OCI-LY3 (cell line): ENCODE measurements at regions not wholly inside any gene's neighbourhood (a gene's known extent, or its start where the extent isn't known, plus 50 kb on each side); places are given as distances from the start of the nearest gene placed in this dataset.

ENCODE experiments used
- H2AFZ ChIP-seq: fragments of 200-600, 300-600 bp; shearing (Covaris generic); 2 replicates; pipeline ENCODE4 v1.6.0; 2014; ENCODE audit warnings: antibody characterized with exemption, low read depth, low read length
- H3K27ac ChIP-seq: fragments of 200-600, 300-600 bp; sonication (generic); 2 replicates; pipeline ENCODE4 v1.5.1; 2014; ENCODE audit warnings: mild to moderate bottlenecking, low read length, moderate library complexity, mixed read lengths
- H3K27me3 ChIP-seq: fragments of 200-600, 300-600 bp; sonication (generic); 2 replicates; pipeline ENCODE4 v1.6.1; 2014; ENCODE audit warnings: low read depth, low read length, mixed read lengths
- H3K36me3 ChIP-seq: fragments of 200-600, 300-600 bp; sonication (generic); replicated peaks from 2 replicates; pipeline ENCODE3; 2014; ENCODE audit warnings: low read depth, low read length, mixed read lengths
- H3K4me1 ChIP-seq: fragments of 300-600, 200-600 bp; sonication (generic); 2 replicates; pipeline ENCODE4 v1.6.1; 2014; ENCODE audit warnings: low read length, mixed read lengths
- H3K4me2 ChIP-seq: fragments of 200-600, 300-600 bp; sonication (generic); 2 replicates; pipeline ENCODE4 v1.6.1; 2014; ENCODE audit warnings: low read length, mixed read lengths
- H3K4me3 ChIP-seq: fragments of 300-600, 200-600 bp; sonication (generic); 2 replicates; pipeline ENCODE4 v1.5.1; 2014; ENCODE audit warnings: antibody characterized with exemption, mild to moderate bottlenecking, low read length, moderate library complexity
- H3K79me2 ChIP-seq: fragments of 300-600, 200-600 bp; shearing (Covaris generic); 2 replicates; pipeline ENCODE4 v1.6.1; 2014; ENCODE audit warnings: mild to moderate bottlenecking, low read length, mixed read lengths
- H3K9ac ChIP-seq: fragments of 300-600, 200-600 bp; shearing (Covaris generic); 2 replicates; pipeline ENCODE4 v1.6.0; 2014; ENCODE audit warnings: mild to moderate bottlenecking, low read length, moderate library complexity
- H3K9me3 ChIP-seq: fragments of 200-600, 300-600 bp; shearing (Covaris generic); 2 replicates; pipeline ENCODE4 v1.6.1; 2014; ENCODE audit warnings: low read length, mixed read lengths; ENCODE audit not compliant: insufficient read depth
- H4K20me1 ChIP-seq: fragments of 200-600, 300-600 bp; sonication (generic); 2 replicates; pipeline ENCODE4 v1.6.1; 2016; ENCODE audit warnings: low read length, mixed read lengths; ENCODE audit not compliant: insufficient read depth
- EZH2phosphoT487 ChIP-seq: fragments of 200-600 bp; shearing (Covaris generic); IDR thresholded peaks from 2 replicates; pipeline ENCODE4 v1.6.1; 2018; ENCODE audit warnings: antibody characterized with exemption, mixed run types, low read depth
- TF ChIP-seq, protein P1 (sequence below): fragments of 200-600, 300-600 bp; sonication (generic); IDR thresholded peaks from 2 replicates; pipeline ENCODE4 v1.5.1; 2014; ENCODE audit warnings: antibody characterized with exemption, low read length, low read depth

DNA sequence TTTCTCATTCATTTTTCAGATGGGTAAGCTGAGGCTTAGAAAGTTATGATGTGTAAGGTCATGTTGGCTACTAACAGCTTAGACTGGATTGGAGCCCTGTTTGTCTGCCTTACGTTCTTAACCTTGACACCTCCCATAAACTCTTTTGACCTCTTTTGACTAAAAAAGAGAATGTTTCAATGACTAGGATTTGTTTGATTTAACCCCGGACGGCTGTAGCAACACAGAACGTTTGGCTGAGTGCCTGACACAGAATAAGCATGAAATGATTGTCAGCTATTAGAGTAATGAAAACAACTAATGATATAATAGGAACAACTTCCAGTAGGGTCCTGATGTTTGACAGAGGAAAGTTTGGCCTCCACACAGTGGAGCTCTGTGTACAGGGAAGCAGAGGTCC lies 83.3 kb upstream of the PDZD8 start:
- Histone ChIP-seq H3K4me1 (peaks cover 5% of the 10 kb centered on the region; the same call in 1 of the 2 replicates), H3K4me2 (no peak overlapping the region), H3K27ac (no peak overlapping the region), H3K79me2 (no peaks in the 10 kb centered on the region), H4K20me1 (no peaks in the 10 kb centered on the region), H3K9ac (no peak overlapping the region), H3K4me3 (no peak overlapping the region), H2AFZ (no peak overlapping the region), H3K27me3 (no peaks in the 10 kb centered on the region), H3K9me3 (no peaks in the 10 kb centered on the region), H3K36me3 (no peaks in the 10 kb centered on the region)
- TF ChIP-seq, protein P1, sequence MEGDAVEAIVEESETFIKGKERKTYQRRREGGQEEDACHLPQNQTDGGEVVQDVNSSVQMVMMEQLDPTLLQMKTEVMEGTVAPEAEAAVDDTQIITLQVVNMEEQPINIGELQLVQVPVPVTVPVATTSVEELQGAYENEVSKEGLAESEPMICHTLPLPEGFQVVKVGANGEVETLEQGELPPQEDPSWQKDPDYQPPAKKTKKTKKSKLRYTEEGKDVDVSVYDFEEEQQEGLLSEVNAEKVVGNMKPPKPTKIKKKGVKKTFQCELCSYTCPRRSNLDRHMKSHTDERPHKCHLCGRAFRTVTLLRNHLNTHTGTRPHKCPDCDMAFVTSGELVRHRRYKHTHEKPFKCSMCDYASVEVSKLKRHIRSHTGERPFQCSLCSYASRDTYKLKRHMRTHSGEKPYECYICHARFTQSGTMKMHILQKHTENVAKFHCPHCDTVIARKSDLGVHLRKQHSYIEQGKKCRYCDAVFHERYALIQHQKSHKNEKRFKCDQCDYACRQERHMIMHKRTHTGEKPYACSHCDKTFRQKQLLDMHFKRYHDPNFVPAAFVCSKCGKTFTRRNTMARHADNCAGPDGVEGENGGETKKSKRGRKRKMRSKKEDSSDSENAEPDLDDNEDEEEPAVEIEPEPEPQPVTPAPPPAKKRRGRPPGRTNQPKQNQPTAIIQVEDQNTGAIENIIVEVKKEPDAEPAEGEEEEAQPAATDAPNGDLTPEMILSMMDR: no peak
- no peak for TF ChIP-seq EZH2phosphoT487

DNA sequence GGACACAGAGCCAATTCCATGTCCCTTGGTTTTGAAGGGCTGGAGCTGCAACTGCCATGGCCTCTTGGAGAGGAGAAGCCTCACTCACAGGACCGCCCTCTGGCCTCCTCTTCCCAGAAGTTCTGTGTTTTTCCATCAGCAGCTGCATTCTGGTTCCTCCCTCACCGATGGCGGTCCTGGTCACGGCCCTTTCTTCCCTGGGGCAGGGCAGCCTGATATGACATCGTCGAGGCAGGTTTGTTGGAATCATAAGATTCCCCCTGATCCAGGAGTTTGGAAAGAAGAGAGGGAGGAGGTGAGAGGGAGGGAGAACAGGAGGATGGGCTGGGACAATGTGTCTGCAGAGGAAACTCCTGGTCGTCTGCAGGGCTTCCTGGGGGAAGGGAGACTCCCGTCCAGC lies 82.7 kb upstream of the PDZD8 start:
- no peak overlapping the region for H3K4me3 ChIP-seq

DNA sequence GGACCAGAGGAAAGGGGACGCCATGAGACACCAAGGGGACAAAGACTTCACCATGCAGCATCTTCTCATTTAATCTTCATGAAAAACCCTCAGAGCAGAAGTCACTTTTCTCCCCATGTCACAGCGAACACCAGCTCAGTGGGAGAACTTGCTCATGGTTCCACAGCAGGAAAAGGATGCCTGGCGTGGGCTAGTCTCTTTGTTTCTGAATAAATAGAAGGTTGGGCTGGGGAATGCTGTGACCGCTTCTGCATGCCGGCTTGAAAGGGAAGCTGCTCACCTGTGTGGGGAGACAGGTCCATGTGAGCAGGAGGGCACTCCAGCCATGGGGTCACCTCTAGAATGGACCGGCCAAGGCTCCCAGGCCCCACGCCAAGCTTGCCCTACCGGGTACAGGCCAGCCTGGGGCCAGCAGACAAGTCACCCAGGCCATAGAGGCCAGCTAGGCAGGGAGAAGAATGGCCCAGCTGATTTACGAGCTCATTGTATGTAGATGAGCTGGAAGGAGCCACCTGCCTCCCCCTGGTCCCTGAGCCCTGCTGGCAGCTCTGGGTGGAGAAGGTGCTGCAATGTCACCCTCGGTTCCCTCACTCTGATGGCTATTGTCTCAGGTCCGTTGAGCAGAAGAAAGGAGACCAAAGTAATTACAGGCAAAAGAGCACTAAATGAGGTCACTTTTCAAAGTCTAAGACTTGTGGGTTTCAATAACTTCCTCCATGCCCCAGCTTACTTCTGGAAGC lies 82.0 kb upstream of the PDZD8 start:
- H3K9me3 ChIP-seq: no peaks in the 10 kb centered on the region
- TF ChIP-seq, protein P1: no peak
- TF ChIP-seq EZH2phosphoT487: no peak
- H3K27ac ChIP-seq: no peak overlapping the region
- H2AFZ ChIP-seq: no peak overlapping the region
- H3K9ac ChIP-seq: no peak overlapping the region
- no peaks in the 10 kb centered on the region for H3K27me3 ChIP-seq
- H4K20me1 ChIP-seq: no peaks in the 10 kb centered on the region
- no peak overlapping the region for H3K4me3 ChIP-seq
- H3K36me3 ChIP-seq: no peaks in the 10 kb centered on the region
- no peaks in the 10 kb centered on the region for H3K79me2 ChIP-seq
- peaks cover 5% of the 10 kb centered on the region; the same call in 1 of the 2 replicates for H3K4me1 ChIP-seq
- no peak overlapping the region for H3K4me2 ChIP-seq

More for the DNA sequence above, 82.7 kb upstream of the PDZD8 start:
- Histone ChIP-seq H3K9ac (no peak overlapping the region), H3K4me2 (no peak overlapping the region), H3K4me1 (peaks cover 5% of the 10 kb centered on the region; the same call in 1 of the 2 replicates), H4K20me1 (no peaks in the 10 kb centered on the region), H3K27me3 (no peaks in the 10 kb centered on the region), H2AFZ (no peak overlapping the region), H3K36me3 (no peaks in the 10 kb centered on the region), H3K79me2 (no peaks in the 10 kb centered on the region), H3K27ac (no peak overlapping the region), H3K9me3 (no peaks in the 10 kb centered on the region)
- TF ChIP-seq EZH2phosphoT487: no peak
- TF ChIP-seq, protein P1: no peak

DNA sequence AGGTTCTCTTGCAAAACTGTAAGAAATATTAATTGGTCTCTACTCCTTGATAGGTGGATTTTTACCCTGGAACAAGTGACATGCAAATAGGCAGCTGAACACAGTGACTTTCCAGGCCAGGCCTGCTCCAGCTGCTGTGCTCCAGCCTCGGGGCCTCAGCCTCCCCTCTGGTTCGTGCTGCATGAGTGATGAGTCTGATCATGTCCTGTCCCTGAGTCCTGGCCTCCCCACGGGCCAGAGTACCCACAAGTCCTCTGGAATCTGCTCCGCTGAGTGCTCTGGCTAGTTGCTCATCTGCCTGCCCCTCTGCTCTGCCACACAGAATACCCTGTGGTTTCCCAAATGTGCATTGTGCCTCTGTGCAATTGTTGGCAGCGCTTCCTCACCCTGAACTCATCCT lies 80.1 kb upstream of the PDZD8 start:
- Histone ChIP-seq H3K27me3 (no peaks in the 10 kb centered on the region), H2AFZ (no peak overlapping the region), H3K9me3 (no peaks in the 10 kb centered on the region), H3K9ac (no peak overlapping the region), H3K27ac (no peak overlapping the region), H3K36me3 (no peaks in the 10 kb centered on the region), H4K20me1 (no peaks in the 10 kb centered on the region), H3K4me3 (no peak overlapping the region), H3K4me2 (no peak overlapping the region), H3K79me2 (no peaks in the 10 kb centered on the region), H3K4me1 (peaks cover 5% of the 10 kb centered on the region; the same call in 1 of the 2 replicates)
- no peak for TF ChIP-seq EZH2phosphoT487
- TF ChIP-seq, protein P1: no peak
